Suprapubic skin (tissue), 3 donors: ENCODE measurements at regions not wholly inside any gene's neighbourhood (a gene's known extent, or its start where the extent isn't known, plus 50 kb on each side); places are given as distances from the start of the nearest gene placed in this dataset.

Experiments
- CTCF ChIP-seq, 2 donors: fragments of 200-600 bp in 1 of 2; fragments of 450-650 bp in 1 of 2; sonication (generic) in 1 of 2; IDR thresholded peaks; one replicate each; pipeline ENCODE4 v1.5.1; 2016 to 2019; ENCODE audit warnings: antibody characterized with exemption in 2 of 2, mild to moderate bottlenecking in 1 of 2, moderate library complexity in 1 of 2
- POLR2AphosphoS5 ChIP-seq, 3 donors: sonication (generic); formaldehyde crosslinking; IDR thresholded peaks; one replicate each; pipeline ENCODE4 v1.6.1; 2017; ENCODE audit warnings: antibody characterized with exemption in 3 of 3

- no peak for TF ChIP-seq POLR2AphosphoS5 (IDR thresholded peaks at IDR 0.05)
- TF ChIP-seq CTCF (IDR thresholded peaks at IDR 0.05) = no peak
Measured at GRCh38 chr6:2387445-2387844, 142.0 kb upstream of the GMDS start.
